ENCODE measurements at regions not wholly inside any gene's neighbourhood (a gene's known extent, or its start where the extent isn't known, plus 50 kb on each side); places are given as distances from the start of the nearest gene placed in this dataset.
A peak's percentile ranks its signal among the peaks of the same experiment; 100 is the strongest.

DNA sequence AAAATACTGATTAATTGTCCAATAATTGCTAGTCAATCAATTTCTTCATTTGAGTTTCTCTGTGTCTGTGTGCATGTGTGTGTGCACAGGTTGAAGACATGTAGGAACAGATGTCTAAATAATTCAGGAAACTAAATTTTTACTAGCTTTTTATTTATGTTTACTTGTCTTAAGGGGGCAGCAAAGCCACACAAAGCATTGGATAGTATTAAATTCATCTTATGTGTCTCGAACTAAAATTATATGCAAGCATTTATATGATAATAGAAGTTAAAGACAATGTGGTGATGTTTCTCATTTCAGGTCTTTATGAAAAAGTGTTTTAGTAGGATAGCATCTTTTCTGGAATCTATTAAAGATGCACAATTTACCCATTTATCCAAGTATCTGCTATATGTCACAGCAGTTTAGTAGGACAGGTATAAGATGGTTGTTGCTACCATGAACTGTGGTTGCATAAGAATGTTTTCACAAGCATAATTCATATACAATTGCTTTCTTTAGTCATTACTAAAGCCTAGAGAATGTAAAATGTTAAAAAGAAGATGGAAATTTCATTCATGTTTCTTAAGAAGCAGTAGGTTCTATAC lies 784.6 kb upstream of the NUDT12 start:
- peak; percentile 88 for ATAC-seq
- TF ChIP-seq ISL1 (CRISPR knock-in tag; IDR thresholded peaks at IDR 0.05) (peak; percentile 86), TOX (CRISPR knock-in tag; IDR thresholded peaks at IDR 0.05; ENCODE audit: borderline replicate concordance) (0 out of 2 replicates have a peak, but pooled peaks have one; percentile 12), OSR1 (CRISPR knock-in tag; IDR thresholded peaks at IDR 0.05) (no peak)

- ATAC-seq, result no peak
- TF ChIP-seq ARNTL (CRISPR knock-in tag; IDR thresholded peaks at IDR 0.05; ENCODE audit: borderline replicate concordance, low read depth), result no peak
- peak; percentile 87; the same call in 1 of the 2 replicates for TF ChIP-seq ISL1 (CRISPR knock-in tag; IDR thresholded peaks at IDR 0.05)
- no peak for TF ChIP-seq ZFP3 (CRISPR knock-in tag; IDR thresholded peaks at IDR 0.05)
- no peak for TF ChIP-seq ZNF8 (CRISPR knock-in tag; IDR thresholded peaks at IDR 0.05)
- TF ChIP-seq CSRNP3 (CRISPR knock-in tag; IDR thresholded peaks at IDR 0.05), result no peak
- TF ChIP-seq BACH2 (CRISPR knock-in tag; IDR thresholded peaks at IDR 0.05; ENCODE audit: borderline replicate concordance), result no peak
Observed at GRCh38 chr5:104345222-104346016, 782.8 kb upstream of the NUDT12 start.

DNA sequence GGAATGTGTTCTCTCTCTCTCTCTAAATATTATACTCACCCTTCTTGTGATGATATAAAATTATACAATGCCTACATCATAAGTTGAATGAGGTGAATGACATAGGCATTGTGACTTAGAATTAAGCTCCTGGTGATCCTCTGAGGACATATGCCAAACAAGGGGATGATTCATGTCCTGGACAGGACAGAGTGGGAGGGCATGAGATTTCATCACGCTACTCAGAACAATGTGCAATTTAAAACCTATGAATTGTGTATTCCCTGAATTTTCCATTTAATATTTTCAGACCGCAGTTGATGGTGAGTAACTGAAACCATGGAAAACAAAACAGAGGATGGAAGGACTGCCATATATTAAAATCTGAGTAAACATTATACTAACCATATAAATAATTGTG lies 782.2 kb upstream of the NUDT12 start:
- TF ChIP-seq TSHZ2 (CRISPR knock-in tag; IDR thresholded peaks at IDR 0.05) (no peak), RARB (CRISPR knock-in tag; IDR thresholded peaks at IDR 0.05) (no peak), ZNF70 (CRISPR knock-in tag; IDR thresholded peaks at IDR 0.05) (no peak), ZNF565 (CRISPR knock-in tag; conservative IDR thresholded peaks at IDR 0.05; ENCODE audit: low read depth) (no peak)
- no peak for ATAC-seq

DNA sequence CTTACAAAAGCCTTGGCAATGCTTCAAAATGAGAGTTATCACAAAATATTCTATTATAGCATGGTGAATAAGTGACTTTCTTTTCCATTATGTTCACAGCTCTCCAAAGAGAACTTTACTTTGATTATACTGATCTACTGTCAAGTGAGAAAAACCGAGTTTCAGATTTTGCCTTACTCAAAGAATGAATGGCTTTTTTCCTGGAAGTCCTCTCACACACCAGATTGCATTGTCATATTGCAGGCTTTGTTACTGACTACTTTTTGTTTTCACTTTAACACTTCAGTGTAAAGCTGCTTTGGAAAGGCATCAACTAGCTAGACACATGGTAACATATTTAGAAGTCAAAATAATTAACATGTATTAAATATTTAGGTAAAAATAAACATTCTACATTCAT lies 765.2 kb upstream of the NUDT12 start:
- no peak for TF ChIP-seq ESRRG (CRISPR knock-in tag; IDR thresholded peaks at IDR 0.05)
- TF ChIP-seq ZFP30 (CRISPR knock-in tag; IDR thresholded peaks at IDR 0.05), result no peak
- no peak for TF ChIP-seq TCF4 (CRISPR knock-in tag; IDR thresholded peaks at IDR 0.05; ENCODE audit: borderline replicate concordance)
- TF ChIP-seq ISL1 (CRISPR knock-in tag; IDR thresholded peaks at IDR 0.05), result no peak
- TF ChIP-seq SNAI2 (CRISPR knock-in tag; IDR thresholded peaks at IDR 0.05), result no peak
- ATAC-seq, result no peak

GRCh38 chr5:104326966-104327365 lies 764.4 kb upstream of the NUDT12 start:
- ATAC-seq, result no peak
- peak; percentile 20; the same call in 1 of the 2 replicates for TF ChIP-seq SNAI2 (CRISPR knock-in tag; IDR thresholded peaks at IDR 0.05)
- TF ChIP-seq TSHZ2 (CRISPR knock-in tag; IDR thresholded peaks at IDR 0.05), result no peak
- TF ChIP-seq, protein P1, sequence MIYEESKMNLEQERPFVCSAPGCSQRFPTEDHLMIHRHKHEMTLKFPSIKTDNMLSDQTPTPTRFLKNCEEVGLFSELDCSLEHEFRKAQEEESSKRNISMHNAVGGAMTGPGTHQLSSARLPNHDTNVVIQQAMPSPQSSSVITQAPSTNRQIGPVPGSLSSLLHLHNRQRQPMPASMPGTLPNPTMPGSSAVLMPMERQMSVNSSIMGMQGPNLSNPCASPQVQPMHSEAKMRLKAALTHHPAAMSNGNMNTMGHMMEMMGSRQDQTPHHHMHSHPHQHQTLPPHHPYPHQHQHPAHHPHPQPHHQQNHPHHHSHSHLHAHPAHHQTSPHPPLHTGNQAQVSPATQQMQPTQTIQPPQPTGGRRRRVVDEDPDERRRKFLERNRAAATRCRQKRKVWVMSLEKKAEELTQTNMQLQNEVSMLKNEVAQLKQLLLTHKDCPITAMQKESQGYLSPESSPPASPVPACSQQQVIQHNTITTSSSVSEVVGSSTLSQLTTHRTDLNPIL (CRISPR knock-in tag; IDR thresholded peaks at IDR 0.05; ENCODE audit: low read depth), result 0 out of 2 replicates have a peak, but pooled peaks have one; percentile 22
- no peak for TF ChIP-seq BACH2 (CRISPR knock-in tag; IDR thresholded peaks at IDR 0.05; ENCODE audit: borderline replicate concordance)
- no peak for TF ChIP-seq ZC3H10 (CRISPR knock-in tag; IDR thresholded peaks at IDR 0.05)
- TF ChIP-seq CSRNP3 (CRISPR knock-in tag; IDR thresholded peaks at IDR 0.05), result no peak
- TF ChIP-seq ZFP3 (CRISPR knock-in tag; IDR thresholded peaks at IDR 0.05), result no peak
- TF ChIP-seq ISL1 (CRISPR knock-in tag; IDR thresholded peaks at IDR 0.05), result peak; percentile 87
- no peak for TF ChIP-seq ARNTL (CRISPR knock-in tag; IDR thresholded peaks at IDR 0.05; ENCODE audit: borderline replicate concordance, low read depth)
